ENCODE measurements at regions not wholly inside any gene's neighbourhood (a gene's known extent, or its start where the extent isn't known, plus 50 kb on each side); places are given as distances from the start of the nearest gene placed in this dataset.

- no peak overlapping the region for H3K4me3 ChIP-seq (ENCODE audit: low read depth, low read length)
- no peak for TF ChIP-seq CTCF (IDR thresholded peaks at IDR 0.05; ENCODE audit: insufficient read depth, low read depth, low read length)
These were observed 269.5 kb downstream of the HIVEP2 start for GRCh38 chr6:142675517-142675916.

GRCh38 chr6:142676027-142676443, 268.9 kb downstream of the HIVEP2 start:
- no peak for DNase-seq (ENCODE audit: low read depth)
- TF ChIP-seq CTCF (IDR thresholded peaks at IDR 0.05; ENCODE audit: insufficient read depth, low read depth, low read length), result no peak
- H3K4me3 ChIP-seq (ENCODE audit: low read depth, low read length), result no peak overlapping the region

More at GRCh38 chr6:142675517-142675916, 269.5 kb downstream of the HIVEP2 start:
- no peak for DNase-seq (ENCODE audit: low read depth)

- no peak overlapping the region for H3K4me3 ChIP-seq (ENCODE audit: low read depth, low read length)
- no peak for DNase-seq (ENCODE audit: low read depth)
- no peak for TF ChIP-seq CTCF (IDR thresholded peaks at IDR 0.05; ENCODE audit: insufficient read depth, low read depth, low read length)
These were observed 268.3 kb downstream of the HIVEP2 start for GRCh38 chr6:142676647-142677192.

GRCh38 chr6:142679907-142680700, 264.9 kb downstream of the HIVEP2 start:
- TF ChIP-seq CTCF (IDR thresholded peaks at IDR 0.05; ENCODE audit: insufficient read depth, low read depth, low read length), result no peak
- no peak for DNase-seq (ENCODE audit: low read depth)

GRCh38 chr6:142681099-142681498, 263.9 kb downstream of the HIVEP2 start:
- no peak for DNase-seq (ENCODE audit: low read depth)
- TF ChIP-seq CTCF (IDR thresholded peaks at IDR 0.05; ENCODE audit: insufficient read depth, low read depth, low read length), result no peak
- no peak overlapping the region for H3K4me3 ChIP-seq (ENCODE audit: low read depth, low read length)

More at GRCh38 chr6:142679907-142680700, 264.9 kb downstream of the HIVEP2 start:
- no peak overlapping the region for H3K4me3 ChIP-seq (ENCODE audit: low read depth, low read length)

- DNase-seq (ENCODE audit: low read depth), result no peak
- no peak overlapping the region for H3K4me3 ChIP-seq (ENCODE audit: low read depth, low read length)
- no peak for TF ChIP-seq CTCF (IDR thresholded peaks at IDR 0.05; ENCODE audit: insufficient read depth, low read depth, low read length)
These were observed 262.0 kb downstream of the HIVEP2 start for GRCh38 chr6:142682985-142683384.
